ENCODE measurements at regions not wholly inside any gene's neighbourhood (a gene's known extent, or its start where the extent isn't known, plus 50 kb on each side); places are given as distances from the start of the nearest gene placed in this dataset.

DNA sequence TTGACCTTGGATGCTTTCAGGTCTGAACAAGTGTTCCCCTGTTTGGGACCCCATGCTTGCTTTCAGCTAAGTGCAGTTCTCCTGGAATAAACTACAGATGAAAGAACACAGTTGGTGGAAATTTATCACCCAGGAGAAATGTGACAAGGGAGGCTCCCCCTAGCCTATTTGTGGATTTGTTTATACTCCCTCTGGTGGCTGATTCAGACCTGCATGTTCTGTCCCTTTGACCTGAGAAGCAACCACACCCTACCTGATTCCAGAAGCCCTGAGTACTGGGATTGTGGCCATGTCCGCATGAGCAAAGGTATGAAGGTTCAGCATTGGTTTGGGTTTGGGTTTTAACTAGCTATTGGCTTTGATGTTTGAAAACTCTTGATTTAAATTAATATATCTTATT, 440.9 kb downstream of the MID1IP1 start:
- Histone ChIP-seq H3K36me3 (no peaks in the 10 kb centered on the region), H3K4me1 (no peaks in the 10 kb centered on the region), H3K9me3 (no peaks in the 10 kb centered on the region), H3K27ac (no peak overlapping the region), H3K4me3 (no peak overlapping the region), H3K27me3 (no peaks in the 10 kb centered on the region)
- TF ChIP-seq, protein P1, sequence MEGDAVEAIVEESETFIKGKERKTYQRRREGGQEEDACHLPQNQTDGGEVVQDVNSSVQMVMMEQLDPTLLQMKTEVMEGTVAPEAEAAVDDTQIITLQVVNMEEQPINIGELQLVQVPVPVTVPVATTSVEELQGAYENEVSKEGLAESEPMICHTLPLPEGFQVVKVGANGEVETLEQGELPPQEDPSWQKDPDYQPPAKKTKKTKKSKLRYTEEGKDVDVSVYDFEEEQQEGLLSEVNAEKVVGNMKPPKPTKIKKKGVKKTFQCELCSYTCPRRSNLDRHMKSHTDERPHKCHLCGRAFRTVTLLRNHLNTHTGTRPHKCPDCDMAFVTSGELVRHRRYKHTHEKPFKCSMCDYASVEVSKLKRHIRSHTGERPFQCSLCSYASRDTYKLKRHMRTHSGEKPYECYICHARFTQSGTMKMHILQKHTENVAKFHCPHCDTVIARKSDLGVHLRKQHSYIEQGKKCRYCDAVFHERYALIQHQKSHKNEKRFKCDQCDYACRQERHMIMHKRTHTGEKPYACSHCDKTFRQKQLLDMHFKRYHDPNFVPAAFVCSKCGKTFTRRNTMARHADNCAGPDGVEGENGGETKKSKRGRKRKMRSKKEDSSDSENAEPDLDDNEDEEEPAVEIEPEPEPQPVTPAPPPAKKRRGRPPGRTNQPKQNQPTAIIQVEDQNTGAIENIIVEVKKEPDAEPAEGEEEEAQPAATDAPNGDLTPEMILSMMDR (IDR thresholded peaks at IDR 0.05): peak in 1 of 5 experiments; percentile 25
- TF ChIP-seq POLR2A (IDR thresholded peaks at IDR 0.05): no peak
- no peak for DNase-seq (ENCODE audit: low spot score in 2 of 2)
- WGBS, 2 donors: 72 to 80% methylated on average over 1 of the region's 1 CpG

DNA sequence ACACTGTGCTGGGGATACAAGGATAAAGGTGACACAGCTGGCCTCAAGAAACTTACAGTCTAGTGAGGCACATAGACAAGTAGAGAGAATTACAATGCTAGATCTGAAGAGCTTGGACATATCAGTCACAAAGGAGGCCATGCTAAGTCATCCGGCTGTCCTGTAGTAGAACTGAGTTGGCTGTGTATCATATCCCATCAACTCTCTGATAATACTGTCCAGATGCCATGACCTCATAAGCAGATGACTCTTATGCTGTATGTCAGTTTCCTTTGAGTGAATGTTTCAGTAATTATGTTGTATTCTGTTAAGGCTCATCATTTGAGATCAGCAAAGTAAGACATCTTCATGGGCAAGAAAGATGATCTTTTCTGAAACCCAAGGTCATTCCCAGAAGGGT, 442.9 kb downstream of the MID1IP1 start:
- 82 to 86% methylated on average over 1 of the region's 1 CpG for WGBS, 2 donors
- no peak overlapping the region for H3K4me3 ChIP-seq
- no peak overlapping the region for H3K27ac ChIP-seq
- TF ChIP-seq POLR2A (IDR thresholded peaks at IDR 0.05) (no peak), EP300 (IDR thresholded peaks at IDR 0.05) (no peak)
- TF ChIP-seq, protein P1 (IDR thresholded peaks at IDR 0.05): no peak
- no peaks in the 10 kb centered on the region for H3K4me1 ChIP-seq
- no peaks in the 10 kb centered on the region for H3K9me3 ChIP-seq
- DNase-seq (ENCODE audit: low spot score in 2 of 2): no peak
- H3K27me3 ChIP-seq: no peaks in the 10 kb centered on the region
- H3K36me3 ChIP-seq: no peaks in the 10 kb centered on the region

DNA sequence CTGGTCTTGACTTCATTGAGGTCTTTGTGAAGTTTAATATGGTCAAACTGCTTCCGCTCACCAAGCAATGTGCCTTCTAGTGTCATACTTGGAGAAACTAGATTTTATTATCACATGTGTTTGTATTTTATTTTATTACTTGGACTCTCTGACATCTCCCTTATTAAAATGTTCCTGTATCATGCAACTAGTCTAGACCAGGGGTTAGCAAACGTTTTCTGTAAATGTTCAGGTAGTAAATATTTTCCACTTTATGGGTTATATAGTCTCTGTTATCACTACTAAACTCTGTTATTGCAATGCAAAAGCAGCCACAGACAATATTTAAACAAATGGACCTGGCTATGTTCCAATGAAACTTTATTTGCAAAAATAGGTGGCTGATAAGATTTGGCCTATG, 443.8 kb downstream of the MID1IP1 start:
- Histone ChIP-seq H3K27ac (no peak overlapping the region), H3K9me3 (no peaks in the 10 kb centered on the region), H3K4me3 (no peak overlapping the region), H3K36me3 (no peaks in the 10 kb centered on the region), H3K27me3 (no peaks in the 10 kb centered on the region), H3K4me1 (no peaks in the 10 kb centered on the region)
- 66 to 87% methylated on average over 2 of the region's 2 CpGs for WGBS, 2 donors
- DNase-seq (ENCODE audit: low spot score in 2 of 2): no peak
- TF ChIP-seq POLR2A (IDR thresholded peaks at IDR 0.05) (no peak), EP300 (IDR thresholded peaks at IDR 0.05) (no peak)
- TF ChIP-seq, protein P1 (IDR thresholded peaks at IDR 0.05): no peak

DNA sequence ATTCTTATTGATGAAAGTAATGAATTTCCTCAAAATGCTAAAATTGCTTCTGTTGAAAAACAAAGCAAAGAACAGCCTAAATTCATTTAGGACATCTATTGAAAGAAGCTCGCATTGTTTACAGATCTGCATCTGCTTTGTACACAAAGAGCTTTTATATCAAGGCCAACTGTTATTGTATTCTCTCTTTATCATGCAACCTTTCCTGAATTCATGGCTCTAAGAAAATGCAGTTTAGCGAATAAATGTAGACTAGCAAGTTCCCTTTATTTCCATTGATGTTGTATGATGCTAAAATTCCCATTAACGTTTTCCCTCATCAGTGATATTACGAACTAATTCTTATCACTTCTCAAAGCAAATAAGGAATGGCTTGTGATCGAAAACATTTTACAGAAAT, 446.3 kb downstream of the MID1IP1 start:
- no peaks in the 10 kb centered on the region for H3K9me3 ChIP-seq
- H3K36me3 ChIP-seq: no peaks in the 10 kb centered on the region
- WGBS, 2 donors: 55 to 61% methylated on average over 5 of the region's 5 CpGs
- no peaks in the 10 kb centered on the region for H3K4me1 ChIP-seq
- H3K27me3 ChIP-seq: no peaks in the 10 kb centered on the region
- TF ChIP-seq EP300 (IDR thresholded peaks at IDR 0.05): no peak
- no peak for TF ChIP-seq POLR2A (IDR thresholded peaks at IDR 0.05)
- TF ChIP-seq, protein P1 (IDR thresholded peaks at IDR 0.05): no peak
- no peak overlapping the region for H3K4me3 ChIP-seq
- H3K27ac ChIP-seq: no peak overlapping the region
- DNase-seq (ENCODE audit: low spot score in 2 of 2): no peak

DNA sequence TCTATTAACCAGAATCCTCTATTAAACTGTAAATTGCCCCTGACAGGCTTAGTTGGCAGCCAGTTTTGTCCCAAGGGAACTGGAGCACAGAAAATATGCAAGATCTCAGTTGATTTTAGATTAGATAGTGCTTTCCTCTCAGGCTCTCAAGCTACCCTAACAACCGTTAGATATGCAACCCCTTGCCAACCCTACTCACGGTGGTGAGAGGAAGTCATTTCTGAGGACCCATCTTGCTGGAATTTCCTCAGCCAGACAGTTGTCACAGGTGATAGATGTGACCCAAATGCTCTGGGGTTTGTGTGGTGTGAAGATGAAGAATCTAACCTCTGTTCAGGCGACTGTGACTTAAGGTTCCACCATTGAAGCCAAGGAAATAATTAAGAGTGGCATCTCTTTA, 447.1 kb downstream of the MID1IP1 start:
- Histone ChIP-seq H3K4me3 (no peak overlapping the region), H3K9me3 (no peaks in the 10 kb centered on the region), H3K36me3 (no peaks in the 10 kb centered on the region), H3K27me3 (no peaks in the 10 kb centered on the region), H3K27ac (no peak overlapping the region), H3K4me1 (no peaks in the 10 kb centered on the region)
- TF ChIP-seq POLR2A (IDR thresholded peaks at IDR 0.05): no peak
- TF ChIP-seq, protein P1 (IDR thresholded peaks at IDR 0.05): no peak
- no peak for DNase-seq (ENCODE audit: low spot score in 2 of 2)
- 57 to 58% methylated on average over 3 of the region's 3 CpGs for WGBS, 2 donors
